ENCODE measurements at regions not wholly inside any gene's neighbourhood (a gene's known extent, or its start where the extent isn't known, plus 50 kb on each side); places are given as distances from the start of the nearest gene placed in this dataset.
A peak's percentile ranks its signal among the peaks of the same experiment; 100 is the strongest.

- H3K9me2 ChIP-seq (ENCODE audit: insufficient read depth) = no peaks in the 10 kb centered on the region
- H2AFZ ChIP-seq = no peak overlapping the region
- H3K4me1 ChIP-seq (ENCODE audit: insufficient read depth) = no peaks in the 10 kb centered on the region
- WGBS, 2 experiments (ENCODE audit: low coverage in 1 of 2, low lambda C conversion rate in 2 of 2, missing lambda C conversion rate in 2 of 2) = 27 to 50% methylated on average over 1 of the region's 1 CpG
- H3K4me3 ChIP-seq = no peak overlapping the region
- no peaks in the 10 kb centered on the region for H3K9me3 ChIP-seq (ENCODE audit: low read depth)
- no peak overlapping the region for H3K9ac ChIP-seq
- H3K27ac ChIP-seq = no peak overlapping the region
- no peaks in the 10 kb centered on the region for H3K79me2 ChIP-seq (ENCODE audit: insufficient read depth)
- H4K20me1 ChIP-seq (ENCODE audit: insufficient read depth) = no peaks in the 10 kb centered on the region
- TF ChIP-seq EZH2phosphoT487 (IDR thresholded peaks at IDR 0.05; ENCODE audit: insufficient read depth, low read depth) = no peak
- no peak for TF ChIP-seq EZH2 (IDR thresholded peaks at IDR 0.05; ENCODE audit: insufficient read depth, poor library complexity, severe bottlenecking)
- H3K27me3 ChIP-seq (replicated peaks; ENCODE audit: insufficient read depth) = no peaks in the 10 kb centered on the region
- H3K4me2 ChIP-seq (ENCODE audit: unreplicated experiment) = no peak overlapping the region
- H3F3A ChIP-seq (ENCODE audit: insufficient read depth) = no peaks in the 10 kb centered on the region
- in situ Hi-C loops (cut with MboI) = no loop called here
- no peaks in the 10 kb centered on the region for H3K36me3 ChIP-seq (ENCODE audit: low read depth)
- no peak for DNase-seq
Measured at GRCh38 chr3:117348884-117349283, 639.3 kb downstream of the TUSC7 start.

- no peaks in the 10 kb centered on the region for H3K79me2 ChIP-seq (ENCODE audit: insufficient read depth)
- H2AFZ ChIP-seq = no peak overlapping the region
- no peak overlapping the region for H3K4me3 ChIP-seq
- DNase-seq = no peak
- H3K4me1 ChIP-seq (ENCODE audit: insufficient read depth) = no peaks in the 10 kb centered on the region
- no peaks in the 10 kb centered on the region for H4K20me1 ChIP-seq (ENCODE audit: insufficient read depth)
- H3K9me3 ChIP-seq (ENCODE audit: low read depth) = no peaks in the 10 kb centered on the region
- WGBS, 2 experiments (ENCODE audit: low coverage in 1 of 2, low lambda C conversion rate in 2 of 2, missing lambda C conversion rate in 2 of 2) = 83 to 90% methylated on average over 1 of the region's 1 CpG
- H3F3A ChIP-seq (ENCODE audit: insufficient read depth) = no peaks in the 10 kb centered on the region
- no peak overlapping the region for H3K27ac ChIP-seq
- H3K9me2 ChIP-seq (ENCODE audit: insufficient read depth) = no peaks in the 10 kb centered on the region
- H3K36me3 ChIP-seq (ENCODE audit: low read depth) = no peaks in the 10 kb centered on the region
- no peaks in the 10 kb centered on the region for H3K27me3 ChIP-seq (replicated peaks; ENCODE audit: insufficient read depth)
- no peak overlapping the region for H3K4me2 ChIP-seq (ENCODE audit: unreplicated experiment)
- TF ChIP-seq EZH2 (IDR thresholded peaks at IDR 0.05; ENCODE audit: insufficient read depth, poor library complexity, severe bottlenecking) = no peak
- TF ChIP-seq EZH2phosphoT487 (IDR thresholded peaks at IDR 0.05; ENCODE audit: insufficient read depth, low read depth) = no peak
- no peak overlapping the region for H3K9ac ChIP-seq
- in situ Hi-C loops (cut with MboI) = no loop called here
Measured at GRCh38 chr3:117349566-117349965, 640.0 kb downstream of the TUSC7 start.

GRCh38 chr3:117350371-117350770, 640.8 kb downstream of the TUSC7 start:
- H3K36me3 ChIP-seq (ENCODE audit: low read depth) = no peaks in the 10 kb centered on the region
- no peak overlapping the region for H3K27ac ChIP-seq
- no peaks in the 10 kb centered on the region for H3K4me1 ChIP-seq (ENCODE audit: insufficient read depth)
- in situ Hi-C loops (cut with MboI) = no loop called here
- no peaks in the 10 kb centered on the region for H3K9me2 ChIP-seq (ENCODE audit: insufficient read depth)
- no peaks in the 10 kb centered on the region for H3K27me3 ChIP-seq (replicated peaks; ENCODE audit: insufficient read depth)
- no peak for TF ChIP-seq EZH2 (IDR thresholded peaks at IDR 0.05; ENCODE audit: insufficient read depth, poor library complexity, severe bottlenecking)
- no peak for TF ChIP-seq EZH2phosphoT487 (IDR thresholded peaks at IDR 0.05; ENCODE audit: insufficient read depth, low read depth)
- 29 to 36% methylated on average over 3 of the region's 3 CpGs for WGBS, 2 experiments (ENCODE audit: low coverage in 1 of 2, low lambda C conversion rate in 2 of 2, missing lambda C conversion rate in 2 of 2)
- H4K20me1 ChIP-seq (ENCODE audit: insufficient read depth) = no peaks in the 10 kb centered on the region
- H3K79me2 ChIP-seq (ENCODE audit: insufficient read depth) = no peaks in the 10 kb centered on the region
- H3K4me2 ChIP-seq (ENCODE audit: unreplicated experiment) = no peak overlapping the region
- no peak overlapping the region for H3K9ac ChIP-seq
- no peaks in the 10 kb centered on the region for H3F3A ChIP-seq (ENCODE audit: insufficient read depth)
- no peak overlapping the region for H2AFZ ChIP-seq
- H3K4me3 ChIP-seq = no peak overlapping the region
- no peaks in the 10 kb centered on the region for H3K9me3 ChIP-seq (ENCODE audit: low read depth)
- no peak for DNase-seq

- H3K4me1 ChIP-seq (ENCODE audit: insufficient read depth) = no peaks in the 10 kb centered on the region
- no peak for TF ChIP-seq EZH2phosphoT487 (IDR thresholded peaks at IDR 0.05; ENCODE audit: insufficient read depth, low read depth)
- TF ChIP-seq EZH2 (IDR thresholded peaks at IDR 0.05; ENCODE audit: insufficient read depth, poor library complexity, severe bottlenecking) = no peak
- no peaks in the 10 kb centered on the region for H3F3A ChIP-seq (ENCODE audit: insufficient read depth)
- H3K27me3 ChIP-seq (replicated peaks; ENCODE audit: insufficient read depth) = no peaks in the 10 kb centered on the region
- no peak overlapping the region for H3K4me3 ChIP-seq
- DNase-seq = peak; percentile 47
- H4K20me1 ChIP-seq (ENCODE audit: insufficient read depth) = no peaks in the 10 kb centered on the region
- no peak overlapping the region for H3K27ac ChIP-seq
- WGBS, 2 experiments (ENCODE audit: low coverage in 1 of 2, low lambda C conversion rate in 2 of 2, missing lambda C conversion rate in 2 of 2) = 33 to 41% methylated on average over 4 of the region's 4 CpGs
- no peaks in the 10 kb centered on the region for H3K9me3 ChIP-seq (ENCODE audit: low read depth)
- no peak overlapping the region for H3K4me2 ChIP-seq (ENCODE audit: unreplicated experiment)
- H3K36me3 ChIP-seq (ENCODE audit: low read depth) = no peaks in the 10 kb centered on the region
- in situ Hi-C loops (cut with MboI) = no loop called here
- no peaks in the 10 kb centered on the region for H3K9me2 ChIP-seq (ENCODE audit: insufficient read depth)
- no peak overlapping the region for H2AFZ ChIP-seq
- H3K9ac ChIP-seq = no peak overlapping the region
- H3K79me2 ChIP-seq (ENCODE audit: insufficient read depth) = no peaks in the 10 kb centered on the region
Measured at GRCh38 chr3:117355566-117355965, 646.0 kb downstream of the TUSC7 start.

- H4K20me1 ChIP-seq (ENCODE audit: insufficient read depth) = no peaks in the 10 kb centered on the region
- no peak overlapping the region for H3K9ac ChIP-seq
- no peak overlapping the region for H2AFZ ChIP-seq
- H3K4me3 ChIP-seq = no peak overlapping the region
- H3K4me1 ChIP-seq (ENCODE audit: insufficient read depth) = no peaks in the 10 kb centered on the region
- TF ChIP-seq EZH2phosphoT487 (IDR thresholded peaks at IDR 0.05; ENCODE audit: insufficient read depth, low read depth) (no peak), EZH2 (IDR thresholded peaks at IDR 0.05; ENCODE audit: insufficient read depth, poor library complexity, severe bottlenecking) (no peak)
- H3K9me3 ChIP-seq (ENCODE audit: low read depth) = no peaks in the 10 kb centered on the region
- no peak overlapping the region for H3K4me2 ChIP-seq (ENCODE audit: unreplicated experiment)
- H3K27ac ChIP-seq = no peak overlapping the region
- H3K79me2 ChIP-seq (ENCODE audit: insufficient read depth) = no peaks in the 10 kb centered on the region
- no peak for DNase-seq
- WGBS, 2 experiments (ENCODE audit: low coverage in 1 of 2, low lambda C conversion rate in 2 of 2, missing lambda C conversion rate in 2 of 2) = 57 to 58% methylated on average over 4 of the region's 4 CpGs
- in situ Hi-C loops (cut with MboI) = no loop called here
- H3K9me2 ChIP-seq (ENCODE audit: insufficient read depth) = no peaks in the 10 kb centered on the region
- no peaks in the 10 kb centered on the region for H3K36me3 ChIP-seq (ENCODE audit: low read depth)
- H3K27me3 ChIP-seq (replicated peaks; ENCODE audit: insufficient read depth) = no peaks in the 10 kb centered on the region
- H3F3A ChIP-seq (ENCODE audit: insufficient read depth) = no peaks in the 10 kb centered on the region
Measured at GRCh38 chr3:117356091-117356705, 646.6 kb downstream of the TUSC7 start.

All from GM23248 (cell line).